HG02885 (cell line): ENCODE measurements at regions not wholly inside any gene's neighbourhood (a gene's known extent, or its start where the extent isn't known, plus 50 kb on each side); places are given as distances from the start of the nearest gene placed in this dataset.

Experiments used
- ATAC-seq: cut with Tn5 transposase; IDR thresholded peaks from one replicate; pipeline ENCODE4 v1.9.1; 2021; ENCODE audit warnings: mild to moderate bottlenecking; ENCODE audit not compliant: unreplicated experiment, poor library complexity

DNA sequence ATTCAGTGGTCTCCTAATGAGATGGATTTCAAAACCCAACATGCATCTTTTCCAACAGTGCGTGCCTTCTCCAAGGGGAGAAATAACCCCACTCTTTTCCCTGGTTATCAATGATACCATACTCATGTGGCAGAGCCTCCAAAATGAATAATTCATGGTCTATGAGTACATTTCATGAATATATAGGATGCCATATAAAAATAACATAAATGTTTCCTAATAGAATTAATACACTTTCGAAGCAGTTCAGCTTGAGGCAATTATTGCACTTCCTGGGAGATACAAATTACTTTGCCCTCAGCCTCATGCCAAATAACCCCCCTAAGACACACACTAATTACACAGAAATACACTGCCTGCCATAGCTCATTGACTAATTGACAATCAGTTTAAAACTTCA is 318.6 kb downstream of the ZSWIM6 start:
- ATAC-seq, result no peak

DNA sequence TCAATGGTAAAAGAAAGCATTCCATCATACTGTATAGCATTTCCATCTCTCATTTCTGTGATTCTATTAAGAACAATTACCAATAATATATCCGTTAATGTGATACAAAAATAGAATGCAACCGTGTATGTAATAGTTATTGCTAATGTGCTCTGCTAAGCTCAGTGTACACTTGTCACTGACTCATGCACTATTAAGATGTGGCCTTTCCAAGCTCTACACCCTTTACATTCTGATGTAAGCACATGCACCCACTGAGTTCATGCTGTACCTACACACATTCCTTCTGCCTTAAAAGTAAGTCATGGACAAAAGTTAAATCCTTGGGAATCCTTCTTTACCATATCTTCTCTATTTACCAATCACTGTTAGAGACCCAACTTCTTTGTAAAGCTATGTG is 319.1 kb downstream of the ZSWIM6 start:
- no peak for ATAC-seq

DNA sequence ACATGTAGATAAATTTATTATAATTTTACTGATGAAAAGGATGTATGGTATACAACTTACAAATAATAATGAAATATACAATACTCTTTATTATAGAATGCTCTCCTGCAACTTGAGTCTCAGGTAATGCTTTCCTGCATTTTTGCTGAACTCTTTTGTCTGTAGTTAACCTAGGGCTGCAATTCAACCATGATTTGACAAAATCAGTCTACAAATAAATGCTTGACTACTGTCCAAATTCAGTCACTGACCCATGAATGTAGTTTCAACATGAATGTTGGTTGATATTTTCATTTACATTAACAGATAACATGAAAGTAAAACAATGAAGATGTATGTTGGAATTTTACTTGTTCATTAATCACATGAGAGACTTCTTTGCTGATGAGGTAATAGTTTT is 320.9 kb downstream of the ZSWIM6 start:
- no peak for ATAC-seq

DNA sequence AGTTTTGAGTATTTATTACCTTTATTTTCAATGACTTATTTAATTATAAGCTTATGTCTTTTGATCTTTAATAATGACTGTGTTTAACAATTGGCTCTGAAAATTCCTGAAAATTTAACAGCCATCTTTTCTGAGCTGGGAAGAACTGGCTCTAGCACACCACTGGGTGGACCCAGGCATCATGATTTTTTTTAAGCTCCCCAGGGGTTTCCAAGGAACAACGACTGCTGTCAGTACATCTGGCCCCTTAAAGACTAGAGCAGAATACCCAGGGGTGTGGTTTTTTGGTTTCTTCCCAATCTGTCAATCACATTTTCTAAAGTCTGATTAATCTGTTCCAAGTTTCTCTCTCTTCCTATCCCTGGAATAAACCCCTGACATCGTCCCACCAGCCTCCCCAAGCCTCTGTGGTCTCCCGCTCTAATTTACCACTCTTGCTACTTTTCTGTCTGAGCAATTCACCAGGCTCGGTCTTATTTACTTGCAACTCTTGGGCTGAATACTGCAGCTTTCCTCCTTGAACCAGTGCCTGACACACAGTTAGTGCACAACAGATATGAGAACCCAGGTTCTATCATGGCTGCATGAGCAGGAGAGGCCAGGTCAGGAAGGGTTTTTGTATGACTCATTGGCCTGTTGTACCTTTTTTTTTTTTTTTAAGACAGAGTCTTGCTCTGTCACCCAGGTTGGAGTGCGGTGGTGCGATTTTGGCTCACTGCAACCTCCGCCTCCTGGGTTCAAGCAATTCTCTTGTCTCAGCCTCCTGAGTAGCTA is 321.9 kb downstream of the ZSWIM6 start:
- ATAC-seq, result no peak

DNA sequence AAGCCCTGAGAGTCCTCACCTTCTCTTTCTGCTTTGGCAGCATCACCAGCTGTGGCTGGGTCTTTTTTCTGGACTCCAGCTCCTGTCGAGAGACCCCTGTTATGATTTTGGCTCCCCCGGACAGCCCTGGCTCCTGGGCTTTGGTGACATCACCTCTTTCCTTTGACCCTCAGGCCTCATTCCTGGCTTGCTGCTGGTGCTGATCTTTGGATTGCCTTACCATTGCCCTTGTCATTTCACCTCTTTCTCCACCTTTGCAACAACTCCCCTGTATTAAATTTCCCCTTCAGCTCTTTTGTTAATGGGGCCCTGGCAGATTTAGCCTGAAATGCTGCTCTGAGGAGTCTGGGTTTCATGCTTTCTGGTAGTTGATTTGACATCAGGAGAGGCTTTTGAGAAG is 322.8 kb downstream of the ZSWIM6 start:
- ATAC-seq, result no peak

DNA sequence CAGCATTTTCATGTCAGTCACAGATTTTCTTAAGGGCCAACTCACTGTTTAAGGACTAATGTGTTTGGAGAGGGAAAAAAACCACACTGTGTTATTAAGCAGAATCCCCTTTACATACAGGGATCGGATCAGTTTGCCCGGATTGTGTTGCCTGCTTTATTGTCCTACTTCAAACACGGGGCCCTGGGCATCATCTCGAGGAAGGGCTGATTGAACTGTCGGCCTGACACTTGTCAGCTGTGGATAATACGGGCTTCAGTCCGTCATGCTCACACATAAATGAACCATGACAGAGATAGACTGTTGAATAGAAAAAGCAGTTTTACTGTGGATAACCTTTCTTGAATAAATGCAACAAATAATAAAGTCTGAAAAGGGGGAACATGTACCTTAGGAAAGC is 325.0 kb downstream of the ZSWIM6 start:
- no peak for ATAC-seq

DNA sequence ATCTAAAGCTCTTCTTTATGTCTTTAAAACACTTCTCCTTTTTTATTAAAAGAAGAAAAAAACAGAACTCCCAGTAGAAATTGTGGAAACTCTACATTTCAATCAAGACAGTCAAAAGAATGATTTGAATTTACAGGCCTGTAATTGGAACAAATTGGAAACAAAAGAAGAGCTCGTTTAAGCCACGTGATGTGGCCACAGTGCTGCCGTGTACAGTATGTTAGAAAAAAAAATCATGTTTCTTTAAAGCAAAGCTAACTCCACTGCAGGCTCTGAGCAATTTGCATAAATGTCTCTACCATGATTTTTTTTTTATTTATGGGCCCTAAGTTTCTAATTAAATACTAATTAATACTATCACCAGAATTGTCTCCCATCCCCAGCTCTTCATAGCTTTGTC is 325.6 kb downstream of the ZSWIM6 start:
- ATAC-seq, result no peak

DNA sequence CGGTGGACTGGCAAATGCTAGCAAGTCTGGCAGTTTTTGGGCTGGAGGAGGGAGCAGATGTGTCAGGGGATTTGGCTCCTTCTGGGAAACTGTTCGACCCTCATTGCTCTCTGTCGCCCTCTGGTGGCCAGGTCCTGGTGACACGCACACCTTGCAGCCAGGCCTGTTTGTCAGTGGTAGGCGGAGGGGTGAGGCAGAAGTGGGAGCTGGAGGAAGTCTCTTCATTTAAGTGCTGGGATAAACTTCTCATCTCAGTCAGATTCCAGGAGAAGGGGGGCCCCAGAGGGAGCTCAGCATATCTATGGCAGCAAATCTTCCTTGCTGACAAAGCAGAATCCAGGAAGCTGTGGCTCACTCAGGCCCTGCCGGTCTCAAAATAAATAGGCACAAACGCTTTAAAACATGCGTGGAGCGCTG is 326.5 kb downstream of the ZSWIM6 start:
- ATAC-seq, result peak; percentile 81

DNA sequence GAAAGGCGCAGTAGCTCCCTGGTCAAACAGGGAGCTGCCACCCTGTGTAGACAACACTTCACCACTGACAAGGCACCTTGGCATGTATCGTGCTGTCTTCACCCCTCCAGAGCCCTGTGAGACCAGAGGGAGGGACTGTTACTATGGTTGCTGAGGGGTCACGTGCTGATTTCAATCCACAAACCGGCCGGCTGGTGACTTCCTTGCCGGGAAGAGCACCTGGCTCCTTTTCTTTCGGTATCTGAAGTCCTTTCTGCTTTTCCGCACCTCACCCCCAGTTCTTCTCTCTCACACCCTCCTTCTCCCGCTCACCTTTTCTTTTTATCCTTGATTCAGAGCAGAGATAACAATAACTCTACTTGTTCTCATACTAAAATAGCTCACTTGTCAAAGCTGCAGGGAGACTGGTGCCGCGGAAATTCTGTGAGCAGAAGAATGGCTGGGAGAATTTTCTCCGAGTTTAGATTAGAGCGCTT is 327.2 kb downstream of the ZSWIM6 start:
- no peak for ATAC-seq

DNA sequence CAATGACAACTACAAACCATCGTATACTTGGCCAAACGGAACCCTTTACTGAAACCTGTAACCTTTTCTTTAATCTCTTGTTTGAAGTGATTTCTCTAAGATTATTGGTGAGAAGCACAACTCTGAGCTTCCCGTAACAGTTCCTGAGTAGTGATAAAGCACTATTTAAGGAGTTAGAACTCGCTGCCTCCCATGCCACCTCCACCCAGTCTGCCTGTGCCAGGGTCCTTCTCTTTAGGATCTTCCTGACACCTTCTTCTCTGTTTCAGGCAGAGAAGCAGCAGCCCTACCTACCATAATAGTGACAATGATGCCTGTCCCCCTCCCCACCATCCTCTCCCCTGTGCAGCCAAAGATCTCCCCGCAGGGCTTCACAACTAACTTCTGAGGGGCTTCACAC is 330.6 kb downstream of the ZSWIM6 start:
- ATAC-seq, result no peak

DNA sequence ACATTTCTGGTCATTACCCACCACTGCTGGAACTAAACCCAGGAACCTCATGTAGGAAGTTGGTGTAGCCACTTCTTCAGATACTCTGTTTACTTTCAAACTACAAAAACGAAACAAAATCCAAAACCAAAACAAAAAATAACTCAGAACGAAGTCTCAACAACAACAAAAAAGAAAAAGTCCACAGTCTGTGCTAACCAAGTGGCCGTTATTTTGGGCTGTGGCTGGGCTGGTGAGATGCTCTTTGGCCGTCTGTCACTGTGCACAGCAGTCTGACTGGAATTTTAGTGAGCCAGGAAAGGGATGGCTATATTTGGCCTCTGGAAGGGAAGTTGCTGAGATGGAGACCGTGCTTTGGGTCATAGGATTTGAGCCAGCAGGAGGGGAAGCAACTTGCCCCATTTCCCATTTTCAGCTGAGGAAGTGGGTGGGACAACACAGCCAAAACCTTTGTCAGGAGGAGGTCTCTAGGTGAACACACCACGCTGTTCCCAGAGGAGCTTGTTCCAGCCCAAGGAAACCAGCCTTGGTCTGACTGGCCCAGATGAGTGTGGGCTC is 334.1 kb downstream of the ZSWIM6 start:
- no peak for ATAC-seq

DNA sequence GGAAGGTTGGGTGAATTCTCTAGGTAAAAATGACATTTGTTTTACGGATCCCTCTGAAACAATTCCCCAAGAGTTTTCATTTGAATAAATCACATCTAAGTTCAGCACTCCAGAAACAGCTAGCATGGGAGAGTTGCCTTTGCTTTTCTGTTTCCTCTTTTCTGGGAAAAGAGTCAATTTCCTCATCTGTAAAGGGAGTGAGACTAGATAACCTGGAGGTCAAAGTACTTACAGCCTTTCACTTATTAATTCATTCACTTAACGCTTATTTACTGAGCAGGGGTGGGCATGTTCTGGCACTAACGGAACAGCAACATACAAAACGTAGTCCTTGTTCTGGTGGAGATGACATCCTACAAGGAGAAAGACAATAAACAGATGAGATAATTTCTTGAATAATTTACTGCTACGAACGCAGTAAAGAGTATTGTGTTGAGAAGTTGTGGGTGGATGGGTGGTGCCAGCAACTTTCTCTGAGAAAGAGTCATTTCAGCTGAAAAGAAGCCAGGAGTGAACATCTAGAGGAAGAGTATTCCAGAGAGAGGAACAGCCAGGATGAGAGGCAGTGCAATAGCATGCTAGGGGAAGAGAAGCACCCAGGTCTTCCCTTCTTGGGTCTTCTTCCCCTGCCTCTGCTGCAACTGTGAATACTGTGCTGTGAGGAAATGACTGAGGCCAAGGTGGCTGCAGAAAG is 335.6 kb downstream of the ZSWIM6 start:
- ATAC-seq, result no peak

DNA sequence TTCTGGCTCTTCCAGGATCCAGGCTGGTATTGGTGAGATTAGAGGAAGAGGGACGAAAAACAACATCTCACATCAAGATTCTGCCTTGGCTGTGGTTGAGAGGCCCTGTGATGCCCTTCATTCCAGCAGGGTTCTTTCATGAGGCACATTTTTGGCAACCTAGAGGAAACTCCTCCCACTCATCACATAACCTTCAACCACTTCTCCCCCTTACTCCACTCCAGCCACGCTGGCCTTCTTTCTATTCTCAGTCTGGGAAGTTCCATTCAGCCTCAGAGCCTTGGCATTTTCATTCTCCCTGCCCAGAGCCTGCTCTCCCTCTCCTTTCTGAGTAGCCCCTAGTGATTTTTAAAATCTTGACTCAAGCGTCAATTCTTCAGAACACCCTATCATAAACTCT is 337.5 kb downstream of the ZSWIM6 start:
- ATAC-seq, result no peak

DNA sequence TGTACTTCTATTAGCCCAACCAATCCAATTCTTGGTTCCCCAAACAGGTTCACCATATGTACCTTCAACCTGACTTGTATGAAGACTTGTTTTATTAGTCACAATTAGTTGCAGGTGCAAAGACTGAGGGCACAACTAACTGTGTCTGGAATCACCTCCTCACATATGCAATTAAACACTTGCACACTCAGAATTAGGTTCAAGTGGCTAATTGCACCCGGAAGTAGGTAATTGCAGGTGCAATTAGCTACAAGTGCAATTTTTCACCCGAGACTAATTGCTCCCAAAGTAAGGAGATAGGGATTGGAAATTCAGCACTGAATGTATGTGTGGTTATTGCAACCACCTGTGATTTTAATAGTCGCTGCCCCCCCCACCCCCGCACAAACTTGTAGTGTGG is 338.9 kb downstream of the ZSWIM6 start:
- ATAC-seq, result no peak

DNA sequence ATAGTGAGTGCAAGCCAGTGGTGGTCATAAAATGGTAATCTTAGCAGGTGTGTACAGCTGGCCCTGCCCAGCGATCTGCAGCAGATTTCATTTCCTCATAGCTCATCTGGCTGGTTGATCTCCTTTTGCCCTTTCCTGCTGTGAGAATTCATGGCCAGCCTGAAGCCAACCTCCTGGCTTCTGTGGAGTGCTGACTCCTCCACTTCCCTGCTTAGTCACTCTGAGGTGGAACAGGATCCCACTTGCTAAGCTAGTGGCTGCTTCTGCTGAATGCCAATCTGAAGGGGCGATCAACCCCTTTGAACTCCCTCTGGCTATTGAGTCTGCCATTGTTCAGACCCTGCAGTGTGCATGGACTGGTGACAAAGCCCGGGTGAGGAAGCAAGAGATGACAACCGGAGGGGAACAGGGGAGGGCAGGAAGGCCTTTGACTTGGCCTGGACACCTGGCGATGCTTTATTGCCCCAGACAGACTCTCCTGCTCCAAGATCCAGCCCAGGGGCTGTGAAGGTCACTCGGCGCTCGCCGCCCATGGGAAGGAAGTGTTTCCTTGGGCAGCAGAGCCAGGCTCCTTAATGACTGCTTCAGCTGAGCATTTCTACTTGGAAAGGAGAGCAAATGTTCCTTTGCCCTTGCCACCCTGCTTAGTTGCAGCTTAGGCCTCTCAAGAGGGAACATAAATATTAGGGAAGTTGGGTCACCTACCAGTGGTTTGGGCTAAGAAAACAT is 341.1 kb downstream of the ZSWIM6 start:
- ATAC-seq, result no peak

DNA sequence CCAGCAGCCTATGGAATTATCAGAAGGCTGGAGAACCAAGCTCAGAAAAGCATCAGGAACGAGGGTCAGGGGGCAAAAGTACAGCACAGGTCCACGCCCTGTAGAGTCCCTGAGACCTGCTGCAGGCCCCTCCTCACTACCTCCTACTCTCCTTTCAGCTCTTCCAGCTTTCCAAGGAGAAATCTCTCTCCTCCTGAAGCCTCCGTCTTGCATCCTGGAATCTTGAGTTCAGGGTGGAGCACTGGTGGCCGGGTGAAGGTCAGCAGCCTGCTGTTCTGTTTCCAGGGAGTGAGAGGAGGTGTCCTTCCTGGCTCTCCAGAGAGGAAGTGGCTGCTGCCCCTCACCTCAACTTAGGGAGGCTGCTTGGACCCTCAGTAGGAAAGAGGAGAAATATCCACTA is 342.3 kb downstream of the ZSWIM6 start:
- ATAC-seq, result no peak

DNA sequence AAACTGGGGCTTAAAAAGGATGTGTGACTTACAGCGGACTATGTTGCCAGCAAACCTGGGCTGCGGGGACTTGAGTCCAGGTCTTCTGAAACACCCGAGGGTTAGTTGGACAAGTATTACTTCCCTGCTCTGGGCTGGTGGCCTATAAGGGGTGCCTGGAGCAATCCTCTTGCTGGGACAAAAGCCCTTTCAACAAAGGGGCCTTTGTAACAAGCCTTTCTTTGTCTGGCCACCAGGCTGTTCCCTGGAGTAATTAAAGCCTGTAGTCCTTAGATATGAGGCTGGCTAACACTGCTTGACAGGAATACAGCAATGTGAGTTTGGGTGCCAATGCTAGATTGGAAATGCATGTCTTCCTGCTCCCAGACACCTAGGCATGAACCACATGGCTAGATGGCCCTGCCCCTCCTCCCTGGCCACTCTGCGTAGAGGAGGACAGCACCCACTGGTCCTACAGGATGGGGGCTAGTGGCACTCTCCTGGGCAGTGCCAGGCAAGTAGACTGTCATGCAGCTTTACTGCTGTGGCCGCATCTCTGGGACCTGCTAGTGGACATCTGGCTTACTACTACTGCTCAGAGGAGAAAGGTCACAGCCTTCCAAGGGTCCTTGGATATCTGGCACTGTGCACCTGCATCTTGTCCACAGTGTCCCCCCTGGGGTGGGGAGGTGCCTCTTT is 343.1 kb downstream of the ZSWIM6 start:
- ATAC-seq, result no peak

DNA sequence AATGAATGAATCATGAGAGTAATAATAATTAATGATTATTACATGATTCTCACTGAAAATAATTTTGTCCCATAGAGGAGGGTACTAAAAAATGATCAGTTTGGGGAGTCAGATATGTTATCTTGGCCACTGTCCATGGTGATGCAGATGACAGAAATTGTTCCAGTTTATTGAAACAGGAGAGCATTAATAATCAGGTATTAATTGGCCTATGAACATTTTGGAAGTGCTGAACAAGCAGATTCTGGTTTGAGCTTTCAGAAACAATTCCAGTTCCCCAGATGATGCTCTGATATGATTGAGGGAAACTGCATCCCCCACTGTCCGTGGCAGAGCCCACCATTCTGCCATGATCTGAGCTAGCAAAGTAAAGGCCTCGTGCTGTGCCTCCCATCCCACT is 345.2 kb downstream of the ZSWIM6 start:
- ATAC-seq, result no peak

DNA sequence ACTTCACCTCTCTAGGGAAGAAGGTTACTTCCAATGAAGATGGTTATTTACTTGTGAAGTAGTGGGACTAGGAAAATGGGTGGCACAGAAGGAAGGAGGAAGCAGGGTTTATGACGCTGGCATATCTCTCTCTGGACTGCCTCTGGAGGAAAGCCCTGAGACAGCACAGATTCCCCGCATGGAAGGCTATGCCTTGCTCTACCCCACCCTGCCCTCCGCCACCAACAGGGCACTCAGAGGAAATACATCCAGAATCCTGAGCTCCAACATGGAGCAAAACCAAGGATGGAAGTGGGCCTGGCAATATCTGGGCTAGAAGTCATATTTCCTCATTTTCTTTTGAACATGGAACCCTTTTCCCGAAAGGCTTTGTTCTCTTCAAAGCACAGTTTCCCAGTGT is 346.9 kb downstream of the ZSWIM6 start:
- ATAC-seq, result no peak

DNA sequence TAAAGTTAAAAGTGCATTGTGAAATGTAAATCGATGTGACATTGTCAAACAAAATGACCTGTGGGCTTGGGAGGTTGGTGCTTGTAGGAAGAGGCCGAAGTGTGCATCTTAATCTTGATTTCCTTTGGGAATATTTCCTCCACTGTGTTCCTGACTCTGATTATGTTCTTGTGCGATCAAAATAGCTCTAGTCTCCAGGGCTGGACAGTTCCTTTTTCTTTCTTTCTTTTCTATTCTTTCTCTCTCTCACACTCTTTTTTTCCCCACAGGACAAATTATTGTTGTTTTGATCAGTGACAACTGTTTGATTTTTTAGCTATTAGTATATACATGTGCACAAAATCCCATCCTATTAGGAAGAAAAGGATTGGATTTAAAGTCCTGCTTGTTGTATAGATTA is 347.5 kb downstream of the ZSWIM6 start:
- ATAC-seq, result no peak
